ENCODE measurements at regions not wholly inside any gene's neighbourhood (a gene's known extent, or its start where the extent isn't known, plus 50 kb on each side); places are given as distances from the start of the nearest gene placed in this dataset.

DNA sequence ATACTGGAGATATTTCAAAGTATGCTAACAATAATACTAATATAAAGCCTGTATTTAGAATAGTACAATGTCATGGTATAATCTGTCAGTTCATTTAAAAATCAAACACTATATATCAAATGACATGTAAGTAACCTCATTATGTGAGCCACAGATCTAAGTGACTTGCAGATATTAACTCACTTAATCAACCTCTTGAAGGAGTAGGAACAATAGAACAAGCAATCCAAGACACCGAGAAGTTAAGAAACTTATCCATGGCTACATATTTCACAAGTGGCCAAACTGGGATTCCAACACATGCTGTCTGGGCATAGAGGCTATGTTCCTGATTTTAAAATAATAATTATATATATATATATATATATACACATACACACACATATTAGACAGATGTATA, 554.0 kb downstream of the ARAP2 start:
- DNase-seq (ENCODE audit: extremely low read depth, low read depth), result no peak
- H3K4me3 ChIP-seq (replicated peaks; ENCODE audit: low read depth, low read length), result no peak overlapping the region
- TF ChIP-seq, protein P1, sequence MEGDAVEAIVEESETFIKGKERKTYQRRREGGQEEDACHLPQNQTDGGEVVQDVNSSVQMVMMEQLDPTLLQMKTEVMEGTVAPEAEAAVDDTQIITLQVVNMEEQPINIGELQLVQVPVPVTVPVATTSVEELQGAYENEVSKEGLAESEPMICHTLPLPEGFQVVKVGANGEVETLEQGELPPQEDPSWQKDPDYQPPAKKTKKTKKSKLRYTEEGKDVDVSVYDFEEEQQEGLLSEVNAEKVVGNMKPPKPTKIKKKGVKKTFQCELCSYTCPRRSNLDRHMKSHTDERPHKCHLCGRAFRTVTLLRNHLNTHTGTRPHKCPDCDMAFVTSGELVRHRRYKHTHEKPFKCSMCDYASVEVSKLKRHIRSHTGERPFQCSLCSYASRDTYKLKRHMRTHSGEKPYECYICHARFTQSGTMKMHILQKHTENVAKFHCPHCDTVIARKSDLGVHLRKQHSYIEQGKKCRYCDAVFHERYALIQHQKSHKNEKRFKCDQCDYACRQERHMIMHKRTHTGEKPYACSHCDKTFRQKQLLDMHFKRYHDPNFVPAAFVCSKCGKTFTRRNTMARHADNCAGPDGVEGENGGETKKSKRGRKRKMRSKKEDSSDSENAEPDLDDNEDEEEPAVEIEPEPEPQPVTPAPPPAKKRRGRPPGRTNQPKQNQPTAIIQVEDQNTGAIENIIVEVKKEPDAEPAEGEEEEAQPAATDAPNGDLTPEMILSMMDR (IDR thresholded peaks at IDR 0.05; ENCODE audit: low read depth, low read length, missing control alignments), result no peak

DNA sequence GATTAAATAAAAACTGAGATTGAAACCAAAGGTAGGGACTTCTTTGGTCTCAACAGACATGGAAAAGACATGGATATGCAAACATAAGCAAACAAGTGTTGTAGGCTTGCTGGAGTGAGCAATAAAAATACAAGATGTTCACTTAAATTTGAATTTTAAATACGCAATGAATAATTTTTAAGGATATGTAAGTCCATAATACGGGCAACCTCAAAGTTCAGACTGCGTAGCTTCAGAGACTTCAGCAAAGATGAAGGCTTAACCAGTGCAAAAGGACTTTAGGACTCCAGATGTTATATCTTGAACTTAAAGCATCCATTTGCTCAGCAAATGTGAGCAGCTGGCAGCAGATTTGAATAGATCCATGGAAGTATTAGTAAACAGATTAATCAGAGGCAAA, 549.3 kb downstream of the ARAP2 start:
- TF ChIP-seq, protein P1 (IDR thresholded peaks at IDR 0.05; ENCODE audit: low read depth, low read length, missing control alignments), result no peak
- DNase-seq (ENCODE audit: extremely low read depth, low read depth), result no peak

DNA sequence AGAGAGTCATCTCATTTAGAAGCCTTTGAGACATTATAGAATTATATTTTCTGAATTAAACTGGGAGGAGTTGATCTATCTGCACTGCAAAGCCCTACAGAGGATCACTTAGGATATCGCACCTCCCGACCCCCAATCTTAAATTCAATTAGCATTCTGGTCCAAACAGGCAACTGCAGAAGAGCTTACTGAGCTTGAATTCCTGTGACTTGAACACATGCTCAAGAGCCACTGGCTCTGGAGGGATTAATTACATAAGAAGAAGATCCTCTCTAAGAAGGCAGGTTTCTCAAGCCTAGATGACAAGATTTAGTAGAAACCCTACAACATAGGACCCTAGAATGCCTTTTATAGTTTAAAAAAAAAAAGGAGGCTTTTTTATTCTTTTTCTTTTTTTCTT, 548.9 kb downstream of the ARAP2 start:
- no peak overlapping the region for H3K4me3 ChIP-seq (replicated peaks; ENCODE audit: low read depth, low read length)
- DNase-seq (ENCODE audit: extremely low read depth, low read depth), result no peak
- TF ChIP-seq, protein P1 (IDR thresholded peaks at IDR 0.05; ENCODE audit: low read depth, low read length, missing control alignments), result no peak

More for the DNA sequence above, 549.3 kb downstream of the ARAP2 start:
- no peak overlapping the region for H3K4me3 ChIP-seq (replicated peaks; ENCODE audit: low read depth, low read length)

DNA sequence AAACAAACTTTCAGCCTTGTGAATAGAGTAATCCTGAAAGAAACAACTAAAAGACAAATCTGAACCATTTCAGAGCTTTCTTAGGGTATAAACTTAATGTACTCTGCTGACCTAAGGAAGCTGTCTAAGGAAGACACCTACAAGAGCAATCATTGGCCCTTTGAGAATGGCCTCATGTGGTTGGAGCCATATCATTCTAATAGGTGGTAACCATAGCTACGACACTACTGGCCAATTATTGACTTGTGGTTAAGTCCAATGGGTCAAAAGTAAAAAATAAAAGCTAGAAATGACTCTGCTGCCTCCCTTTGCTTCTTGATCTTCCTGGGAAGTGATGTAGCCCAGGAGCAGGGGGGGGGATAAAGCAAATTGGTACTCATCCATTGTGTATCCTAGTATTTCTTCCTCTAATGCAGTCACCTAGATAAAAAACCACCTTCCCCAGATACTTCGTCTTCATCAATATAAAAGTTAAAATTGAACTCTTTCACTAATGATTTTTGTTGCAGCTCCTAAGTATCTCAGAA, 547.0 kb downstream of the ARAP2 start:
- H3K4me3 ChIP-seq (replicated peaks; ENCODE audit: low read depth, low read length), result no peak overlapping the region
- TF ChIP-seq, protein P1 (IDR thresholded peaks at IDR 0.05; ENCODE audit: low read depth, low read length, missing control alignments), result no peak

DNA sequence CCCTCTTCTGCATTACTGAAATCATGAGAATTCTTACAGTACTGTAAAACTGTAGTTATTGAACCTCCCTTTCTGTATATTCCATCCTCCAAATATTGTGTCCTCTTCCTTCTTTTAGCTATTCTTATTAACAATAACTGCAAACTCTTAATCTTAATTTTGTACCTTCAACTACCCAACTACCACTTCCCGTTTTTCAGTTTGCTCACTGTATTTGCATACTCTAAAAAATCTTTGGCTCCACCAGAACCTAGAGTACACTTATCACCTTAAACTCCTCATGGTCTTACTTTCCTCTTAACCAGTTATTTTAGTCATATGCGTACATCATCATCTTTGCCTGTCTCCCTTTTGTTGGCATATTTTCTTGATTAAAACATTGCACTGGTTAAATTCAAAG, 543.7 kb downstream of the ARAP2 start:
- no peak overlapping the region for H3K4me3 ChIP-seq (replicated peaks; ENCODE audit: low read depth, low read length)
- TF ChIP-seq, protein P1 (IDR thresholded peaks at IDR 0.05; ENCODE audit: low read depth, low read length, missing control alignments), result no peak
- DNase-seq (ENCODE audit: extremely low read depth, low read depth), result no peak

More for the DNA sequence above, 547.0 kb downstream of the ARAP2 start:
- DNase-seq (ENCODE audit: extremely low read depth, low read depth), result no peak

DNA sequence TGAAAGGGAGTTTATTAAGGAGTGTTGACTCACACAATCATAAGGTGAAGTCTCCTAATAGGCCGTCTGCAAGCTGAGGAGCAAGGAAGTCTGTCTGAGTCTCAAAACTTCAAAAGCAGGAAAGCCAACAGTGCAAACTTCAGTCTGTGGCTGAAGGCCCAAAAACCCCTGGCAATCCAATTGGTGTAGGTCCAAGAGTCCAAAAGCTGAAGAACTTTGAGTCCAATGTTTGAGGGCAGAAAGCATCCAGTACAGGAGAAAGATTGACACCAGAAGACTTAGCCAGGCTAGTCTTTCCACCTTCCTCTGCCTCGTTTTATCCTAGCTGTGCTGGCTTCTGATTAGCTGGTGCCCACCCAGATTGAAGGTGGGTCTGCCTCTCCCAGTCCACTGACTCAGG, 535.2 kb downstream of the ARAP2 start:
- no peak for DNase-seq (ENCODE audit: extremely low read depth, low read depth)
- TF ChIP-seq, protein P1 (IDR thresholded peaks at IDR 0.05; ENCODE audit: low read depth, low read length, missing control alignments), result no peak
- no peak overlapping the region for H3K4me3 ChIP-seq (replicated peaks; ENCODE audit: low read depth, low read length)

DNA sequence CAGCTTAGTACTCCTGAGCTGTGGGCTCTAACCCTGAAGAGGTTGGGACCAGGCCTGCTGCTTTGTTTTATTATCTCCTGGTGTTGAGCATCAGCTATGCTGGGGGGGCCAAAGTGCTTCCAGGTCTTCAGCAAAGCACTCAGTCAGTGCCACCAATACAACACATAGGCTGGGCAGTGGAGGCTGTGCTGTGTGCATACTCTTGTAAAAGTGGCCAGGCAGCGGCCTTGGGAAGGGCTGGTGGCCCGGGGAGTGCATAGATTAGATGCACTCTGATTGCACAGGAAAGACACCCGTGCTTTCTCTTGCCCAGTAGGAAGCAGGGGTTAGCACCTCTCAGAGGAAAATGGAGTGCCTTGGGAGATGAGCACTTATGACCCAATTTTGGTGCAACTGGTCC, 534.0 kb downstream of the ARAP2 start:
- TF ChIP-seq, protein P1 (IDR thresholded peaks at IDR 0.05; ENCODE audit: low read depth, low read length, missing control alignments), result no peak
- no peak for DNase-seq (ENCODE audit: extremely low read depth, low read depth)
- H3K4me3 ChIP-seq (replicated peaks; ENCODE audit: low read depth, low read length), result no peak overlapping the region

All from HFF-Myc (cell line).